ENCODE measurements at regions not wholly inside any gene's neighbourhood (a gene's known extent, or its start where the extent isn't known, plus 50 kb on each side); places are given as distances from the start of the nearest gene placed in this dataset.

- no peak for TF ChIP-seq CTCF (IDR thresholded peaks at IDR 0.05; ENCODE audit: poor library complexity)
- TF ChIP-seq EZH2phosphoT487 (IDR thresholded peaks at IDR 0.05; ENCODE audit: low read depth, severe bottlenecking, unreplicated experiment) = no peak
- no peak for TF ChIP-seq EZH2 (IDR thresholded peaks at IDR 0.05; ENCODE audit: borderline replicate concordance)
Observed at GRCh38 chr3:168884353-168884903, 779.1 kb downstream of the MECOM start.
